ENCODE measurements at regions not wholly inside any gene's neighbourhood (a gene's known extent, or its start where the extent isn't known, plus 50 kb on each side); places are given as distances from the start of the nearest gene placed in this dataset.

GRCh38 chr11:27277843-27278242, 85.2 kb downstream of the CCDC34 start:
- no peak for TF ChIP-seq POLR2AphosphoS5 (IDR thresholded peaks at IDR 0.05; ENCODE audit: low read depth, low read length)
- TF ChIP-seq CHD2 (IDR thresholded peaks at IDR 0.05; ENCODE audit: low read length, partially characterized antibody): no peak
- TF ChIP-seq EZH2phosphoT487 (IDR thresholded peaks at IDR 0.05; ENCODE audit: borderline replicate concordance, low read depth): no peak
- TF ChIP-seq CTCF (IDR thresholded peaks at IDR 0.05): no peak
- no peak for TF ChIP-seq SMC3 (IDR thresholded peaks at IDR 0.05; ENCODE audit: low read depth, low read length)
- no peak for TF ChIP-seq GABPA (IDR thresholded peaks at IDR 0.05; ENCODE audit: low read depth)
- TF ChIP-seq REST (IDR thresholded peaks at IDR 0.05; ENCODE audit: low read depth, low read length): no peak

Measured in SK-N-SH (cell line).